ENCODE measurements at regions not wholly inside any gene's neighbourhood (a gene's known extent, or its start where the extent isn't known, plus 50 kb on each side); places are given as distances from the start of the nearest gene placed in this dataset.

GRCh38 chr13:112213467-112214255, 146.7 kb downstream of the SOX1 start:
- H4K20me1 ChIP-seq (ENCODE audit: insufficient read depth), result no peaks in the 10 kb centered on the region
- TF ChIP-seq RAD21 (IDR thresholded peaks at IDR 0.05; ENCODE audit: low read depth) (peak; percentile 17; the same call in 1 of the 2 replicates), EGR1 (IDR thresholded peaks at IDR 0.05; ENCODE audit: low read depth) (no peak), CTCF (IDR thresholded peaks at IDR 0.05 in 2 of 3, conservative IDR thresholded peaks at IDR 0.05 in 1 of 3; ENCODE audit: borderline replicate concordance in 1 of 3, insufficient read depth in 1 of 3, low read depth in 2 of 3, low read length in 2 of 3) (0 out of 6 replicates have a peak, but pooled peaks of 1 of the 3 experiments have one; percentile 8)
- intact Hi-C loops (cut with micrococcal nuclease), result no loop called here
- ATAC-seq, result peak; percentile 60
- no peak overlapping the region for H3K4me2 ChIP-seq (ENCODE audit: low read length)
- no peak overlapping the region for H3K4me3 ChIP-seq (replicated peaks in 1 of 2; ENCODE audit: low read depth in 1 of 2, low read length in 2 of 2)
- ChIA-PET CTCF (no interaction called here), POLR2A (no interaction called here), RAD21 (ENCODE audit: low non-redundant PET in 1 of 2, low total read pairs in 2 of 2, uncharacterized antibody in 2 of 2, unreplicated experiment in 2 of 2) (no interaction called here)
- H3K27me3 ChIP-seq (ENCODE audit: insufficient read depth, low read length), result peaks cover 20% of the 10 kb centered on the region
- BruUV-seq (replicated peaks), result no TSS peak
- no peaks in the 10 kb centered on the region for H3K79me2 ChIP-seq (ENCODE audit: insufficient read depth, low read length)
- DNase-seq (ENCODE audit: low read depth, low spot score), result no peak
- no peaks in the 10 kb centered on the region for H3K4me1 ChIP-seq (ENCODE audit: control insufficient read depth in 1 of 2, insufficient read depth in 2 of 2, low read length in 2 of 2)
- no peaks in the 10 kb centered on the region for H3K9me3 ChIP-seq (ENCODE audit: control insufficient read depth in 1 of 2, insufficient read depth in 1 of 2, low read depth in 1 of 2, low read length in 2 of 2)
- H3K9me2 ChIP-seq (ENCODE audit: insufficient read depth), result no peaks in the 10 kb centered on the region
- no peaks in the 10 kb centered on the region for H3K36me3 ChIP-seq (ENCODE audit: control insufficient read depth in 1 of 2, insufficient read depth in 2 of 2, low read length in 2 of 2)
- no peak overlapping the region for H3K27ac ChIP-seq (ENCODE audit: low read depth, low read length)
- no peak overlapping the region for H2AFZ ChIP-seq (ENCODE audit: low read depth, low read length, poor library complexity, severe bottlenecking)
- H3K9ac ChIP-seq (ENCODE audit: low read length), result no peak overlapping the region

- Histone ChIP-seq H3K27ac (ENCODE audit: low read depth, low read length) (no peak overlapping the region), H3K4me3 (replicated peaks in 1 of 2; ENCODE audit: low read depth in 1 of 2, low read length in 2 of 2) (no peak overlapping the region), H3K27me3 (ENCODE audit: insufficient read depth, low read length) (peaks cover 39% of the 10 kb centered on the region), H3K9ac (ENCODE audit: low read length) (no peak overlapping the region), H3K36me3 (ENCODE audit: control insufficient read depth in 1 of 2, insufficient read depth in 2 of 2, low read length in 2 of 2) (no peaks in the 10 kb centered on the region), H3K9me3 (ENCODE audit: control insufficient read depth in 1 of 2, insufficient read depth in 1 of 2, low read depth in 1 of 2, low read length in 2 of 2) (no peaks in the 10 kb centered on the region), H4K20me1 (ENCODE audit: insufficient read depth) (no peaks in the 10 kb centered on the region), H3K4me2 (ENCODE audit: low read length) (no peak overlapping the region), H3K9me2 (ENCODE audit: insufficient read depth) (no peaks in the 10 kb centered on the region), H3K4me1 (ENCODE audit: control insufficient read depth in 1 of 2, insufficient read depth in 2 of 2, low read length in 2 of 2) (no peaks in the 10 kb centered on the region), H2AFZ (ENCODE audit: low read depth, low read length, poor library complexity, severe bottlenecking) (no peak overlapping the region), H3K79me2 (ENCODE audit: insufficient read depth, low read length) (no peaks in the 10 kb centered on the region)
- TF ChIP-seq YY1 (IDR thresholded peaks at IDR 0.05; ENCODE audit: extremely low read depth, insufficient replicate concordance, low read depth, low read length) (no peak), JUND (IDR thresholded peaks at IDR 0.05) (no peak), FOSL1 (IDR thresholded peaks at IDR 0.05; ENCODE audit: low read depth) (no peak), SRF (IDR thresholded peaks at IDR 0.05; ENCODE audit: low read depth) (no peak), CTCF (IDR thresholded peaks at IDR 0.05 in 2 of 3, conservative IDR thresholded peaks at IDR 0.05 in 1 of 3; ENCODE audit: borderline replicate concordance in 1 of 3, insufficient read depth in 1 of 3, low read depth in 2 of 3, low read length in 2 of 3) (no peak)
- DNase-seq (ENCODE audit: low read depth, low spot score) (no peak), ATAC-seq (no peak)
- BruUV-seq (replicated peaks), result no TSS peak
- intact Hi-C loops (cut with micrococcal nuclease), result no loop called here
- ChIA-PET RAD21 (ENCODE audit: low non-redundant PET in 1 of 2, low total read pairs in 2 of 2, uncharacterized antibody in 2 of 2, unreplicated experiment in 2 of 2) (no interaction called here), POLR2A (no interaction called here), CTCF (no interaction called here)
Observed at GRCh38 chr13:112215871-112216270, 148.9 kb downstream of the SOX1 start.
